Femur (tissue), 1 donor: ENCODE measurements at regions not wholly inside any gene's neighbourhood (a gene's known extent, or its start where the extent isn't known, plus 50 kb on each side); places are given as distances from the start of the nearest gene placed in this dataset.
A peak's percentile ranks its signal among the peaks of the same experiment; 100 is the strongest.

Source experiments
- DNase-seq: peaks from one replicate; pipeline ENCODE4 v3.0.0-alpha.2; 2017

DNA sequence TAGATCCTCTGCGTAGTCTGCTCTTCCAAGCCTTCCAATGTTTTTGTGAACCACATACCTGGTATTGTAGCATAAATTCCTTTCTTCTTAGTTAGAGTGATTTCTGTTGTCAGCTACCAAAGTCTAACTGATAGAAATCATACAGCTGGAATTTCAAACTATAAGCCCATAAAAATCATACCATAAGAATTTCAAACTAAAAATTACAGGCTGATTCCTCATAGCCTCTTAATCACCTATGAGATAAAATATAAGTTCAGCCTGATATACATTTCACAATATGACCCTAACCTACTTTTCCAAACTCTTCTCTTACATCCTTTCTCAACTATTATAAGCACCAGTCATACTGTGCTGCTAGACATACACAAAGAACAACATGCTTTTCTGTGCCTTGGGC is 64.8 kb downstream of the PTHLH start:
- no peak for DNase-seq

DNA sequence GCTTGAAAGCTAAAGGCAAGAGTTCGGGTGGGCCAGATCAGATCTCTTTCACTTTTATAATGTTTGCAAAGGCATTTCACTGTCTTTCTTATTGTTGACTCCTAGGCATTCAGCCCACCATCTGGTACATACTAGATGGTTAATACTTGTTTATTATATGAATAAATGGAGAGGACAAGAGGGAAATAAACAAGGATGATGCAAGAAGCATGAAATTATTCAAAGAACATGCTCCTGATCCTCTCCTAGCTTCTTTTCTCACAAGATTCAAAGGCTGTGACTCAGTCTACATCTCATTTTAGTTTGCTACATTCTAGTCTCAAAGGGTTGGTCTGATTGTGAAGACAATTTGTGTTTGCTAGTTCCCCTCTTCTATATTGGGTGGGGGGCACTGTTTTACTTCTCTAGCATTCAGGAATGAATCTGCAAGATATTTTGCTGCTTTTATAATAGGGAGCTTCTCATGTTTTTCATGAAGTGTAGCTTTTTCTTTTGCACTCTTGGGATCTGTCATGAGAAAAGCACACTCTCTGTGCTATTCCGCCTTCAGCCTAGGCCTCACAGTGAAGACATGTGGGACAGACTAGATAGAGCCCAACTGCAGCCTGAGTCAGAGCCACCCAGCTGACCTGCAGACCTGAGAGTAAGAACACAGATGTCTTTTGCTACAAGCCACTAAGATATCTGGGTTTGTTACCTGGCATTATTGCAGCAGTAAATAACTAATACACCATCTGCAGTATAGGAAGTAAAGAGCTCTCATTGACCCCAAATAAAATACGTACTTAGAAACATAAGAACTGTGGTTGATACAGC is 65.7 kb downstream of the PTHLH start:
- no peak for DNase-seq

GRCh38 chr12:27906127-27906500 is 66.4 kb downstream of the PTHLH start:
- no peak for DNase-seq

DNA sequence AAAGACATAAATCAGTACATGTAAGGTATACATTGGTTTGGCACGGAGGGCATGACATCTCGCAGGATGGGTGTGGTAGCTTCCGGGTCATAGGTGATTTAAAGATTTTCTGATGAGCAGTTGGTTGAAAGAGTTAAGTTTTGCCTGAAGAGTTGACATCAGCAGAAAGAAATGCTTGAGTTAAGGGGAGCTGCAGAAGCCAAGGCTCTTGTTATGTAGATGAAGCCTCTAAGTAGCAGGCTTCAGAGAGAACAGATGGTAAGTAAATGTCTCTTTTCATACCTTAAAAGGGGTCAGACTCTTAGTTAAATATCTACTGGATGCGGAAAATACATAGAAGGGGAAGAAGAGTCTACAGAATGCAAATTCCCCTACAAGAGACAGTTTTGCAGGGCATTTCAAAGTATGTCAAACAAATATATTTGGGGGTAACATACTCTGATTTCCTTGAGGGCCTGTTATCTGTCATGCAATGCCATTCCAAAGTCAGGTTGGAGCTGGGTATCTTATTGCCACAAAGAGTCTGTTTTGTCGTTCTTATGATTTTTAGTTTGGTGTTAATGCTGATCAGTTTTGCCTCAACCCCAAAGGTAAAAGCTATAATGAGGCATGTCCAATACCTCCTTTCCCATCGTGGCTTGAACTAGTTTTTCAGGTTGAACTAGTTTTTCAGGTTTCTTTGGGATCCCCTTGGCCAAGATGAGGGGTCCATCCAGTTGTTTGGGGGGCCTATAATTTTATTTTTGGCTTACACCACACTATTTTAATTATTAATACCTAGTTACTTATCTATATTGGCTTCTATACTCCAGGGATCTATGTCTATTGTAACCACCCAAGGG is 67.0 kb downstream of the PTHLH start:
- DNase-seq = no peak

- no peak for DNase-seq
Measured at GRCh38 chr12:27902651-27903050, 69.9 kb downstream of the PTHLH start.

DNA sequence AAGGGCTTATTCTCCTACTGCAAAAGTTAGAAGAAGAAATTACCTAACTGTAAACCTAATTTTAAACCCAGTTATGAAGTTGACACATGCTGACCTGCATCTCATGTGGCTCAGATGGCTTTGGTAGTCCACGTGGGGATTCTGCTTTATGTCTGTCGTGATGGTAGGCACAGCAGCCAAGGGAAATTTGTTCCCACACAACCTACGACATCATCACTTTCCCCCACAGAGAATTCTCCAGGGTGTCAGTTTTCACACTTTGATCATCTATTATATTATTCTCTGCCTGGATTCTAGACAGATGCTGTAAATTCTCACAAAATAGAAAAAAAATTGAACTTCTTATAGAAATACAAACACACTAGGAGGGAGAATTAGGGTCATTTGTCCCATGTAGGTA is 70.6 kb downstream of the PTHLH start:
- DNase-seq = no peak

- DNase-seq = no peak
Measured at GRCh38 chr12:27900920-27901879, 71.3 kb downstream of the PTHLH start.

DNA sequence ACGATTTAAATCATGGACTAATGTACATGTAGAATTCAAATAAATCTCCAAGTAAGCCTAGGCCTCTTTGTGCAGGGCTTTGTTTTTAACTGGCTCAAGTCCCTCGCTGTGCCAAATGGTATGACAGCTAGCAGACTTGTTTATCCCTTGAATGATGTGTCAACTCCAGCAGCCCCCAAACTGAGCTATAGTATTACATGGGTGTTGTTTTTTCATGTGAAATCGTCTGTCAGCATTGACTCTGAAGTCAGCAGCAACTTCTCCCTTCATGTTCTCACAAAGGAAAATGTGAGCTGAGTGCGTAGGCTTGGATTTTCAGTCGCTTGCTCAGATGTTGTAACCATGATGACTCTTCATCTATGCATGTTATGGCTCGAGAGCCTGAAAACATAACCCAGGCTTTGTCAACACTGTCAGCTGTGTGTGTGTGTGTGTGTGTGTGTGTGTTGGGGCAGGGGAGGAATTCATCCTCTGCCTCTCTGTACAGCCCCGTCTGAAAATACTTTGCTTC is 73.3 kb downstream of the PTHLH start:
- DNase-seq = no peak

GRCh38 chr12:27898022-27898421 is 74.5 kb downstream of the PTHLH start:
- no peak for DNase-seq

- no peak for DNase-seq
Measured at GRCh38 chr12:27896419-27896990, 76.0 kb downstream of the PTHLH start.

- DNase-seq = no peak
Measured at GRCh38 chr12:27894309-27894708, 78.2 kb downstream of the PTHLH start.

GRCh38 chr12:27879708-27880107 is 92.8 kb downstream of the PTHLH start:
- no peak for DNase-seq

- DNase-seq = no peak
Measured at GRCh38 chr12:27875677-27876076, 95.6 kb upstream of the MANSC4 start.

GRCh38 chr12:27873010-27873409 is 93.0 kb upstream of the MANSC4 start:
- no peak for DNase-seq

- no peak for DNase-seq
Measured at GRCh38 chr12:27871946-27872345, 91.9 kb upstream of the MANSC4 start.

DNA sequence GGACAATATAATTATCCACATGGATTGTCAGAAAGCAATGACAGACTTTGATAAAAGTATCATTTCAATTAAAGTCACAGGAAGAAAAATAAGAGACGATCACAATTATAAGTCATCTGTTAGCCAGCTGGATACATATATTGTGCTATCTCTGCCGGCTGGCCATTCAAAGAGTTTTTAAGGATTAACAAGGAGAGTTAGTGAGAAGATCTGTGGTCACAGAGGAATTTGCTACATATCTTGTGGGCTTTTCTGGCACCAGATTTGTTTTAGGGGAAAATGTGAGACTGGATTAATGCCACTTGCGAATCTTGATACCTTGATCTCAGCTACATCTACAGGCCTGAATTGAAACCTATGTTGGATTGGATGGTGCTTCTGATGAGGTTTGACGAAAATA is 90.9 kb upstream of the MANSC4 start:
- DNase-seq = no peak

DNA sequence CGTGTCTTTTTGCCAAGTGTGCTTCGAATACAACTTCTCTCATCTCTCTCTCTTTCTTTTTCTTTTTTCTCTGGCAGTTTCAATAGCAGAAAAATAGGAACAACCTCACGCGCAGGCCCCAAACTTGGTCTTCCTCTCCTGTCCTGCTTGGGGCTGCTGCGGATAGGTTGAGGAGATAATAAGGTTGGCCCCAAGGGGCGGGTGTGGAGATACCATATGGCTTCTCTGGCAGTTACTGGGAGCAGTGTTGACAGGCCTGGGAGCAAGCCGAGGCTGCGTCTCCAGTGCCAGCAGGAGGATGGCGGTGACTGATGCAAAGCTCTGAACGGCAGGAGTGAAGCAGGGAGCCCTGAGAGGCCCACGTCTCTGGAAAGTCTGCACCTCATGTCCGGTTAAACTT is 89.5 kb upstream of the MANSC4 start:
- DNase-seq = peak; percentile 37

GRCh38 chr12:27868139-27868538 is 88.1 kb upstream of the MANSC4 start:
- DNase-seq = peak; percentile 43

- peak; percentile 51 for DNase-seq
Measured at GRCh38 chr12:27866373-27867101, 86.5 kb upstream of the MANSC4 start.

DNA sequence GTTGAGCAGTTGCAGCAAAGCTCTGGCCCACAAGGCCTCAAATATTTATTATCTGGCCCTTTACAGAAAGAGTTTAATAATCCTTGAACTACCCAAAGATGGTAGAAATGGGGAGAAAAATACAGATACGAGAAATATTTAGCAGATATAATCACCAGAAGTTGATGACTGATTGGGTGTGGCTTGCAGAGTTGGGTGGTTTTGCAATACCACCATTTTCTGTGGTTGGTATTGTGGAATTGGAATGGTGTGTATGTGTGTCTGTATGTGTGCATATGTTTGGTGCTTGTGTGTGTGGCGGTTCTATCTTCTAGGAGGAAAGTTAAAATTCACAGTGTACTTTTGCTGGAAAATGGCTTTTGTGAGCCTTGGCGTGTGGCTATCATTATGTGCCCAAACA is 85.4 kb upstream of the MANSC4 start:
- DNase-seq = no peak

GRCh38 chr12:27864521-27864920 is 84.5 kb upstream of the MANSC4 start:
- DNase-seq = no peak

DNA sequence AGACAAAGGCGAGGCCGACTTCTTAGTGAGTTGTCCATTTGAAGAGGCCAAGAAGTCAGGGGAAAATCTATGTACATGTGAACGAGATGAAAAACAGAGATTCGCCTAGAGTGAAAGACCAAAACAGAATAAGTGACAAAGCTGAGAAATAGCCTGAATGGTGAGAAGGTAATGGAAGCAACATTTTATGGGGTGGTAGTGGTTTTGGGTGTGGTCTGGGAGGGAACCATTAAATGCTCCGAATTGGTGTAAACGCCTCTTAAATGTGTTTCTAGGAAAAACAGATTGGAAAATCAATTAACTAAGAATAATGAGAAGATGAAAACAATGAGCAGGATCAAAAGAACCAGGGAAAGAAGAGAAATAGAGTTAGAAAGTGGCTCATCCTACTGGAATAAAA is 83.8 kb upstream of the MANSC4 start:
- DNase-seq = no peak
